MM.1S (cell line): ENCODE measurements at regions not wholly inside any gene's neighbourhood (a gene's known extent, or its start where the extent isn't known, plus 50 kb on each side); places are given as distances from the start of the nearest gene placed in this dataset.

ENCODE experiments used
- DNase-seq: peaks from one replicate; pipeline ENCODE4 v3.0.0-alpha.2; 2015
- H2AFZ ChIP-seq: fragments of 300-600 bp; sonication (generic); 2 replicates; pipeline ENCODE4 v1.6.0; 2016; ENCODE audit warnings: antibody characterized with exemption, low read length
- H3F3A ChIP-seq: fragments of 300-600 bp; sonication (generic); 2 replicates; pipeline ENCODE4 v1.6.1; 2016; ENCODE audit warnings: mild to moderate bottlenecking, antibody characterized with exemption, low read length, moderate library complexity, mixed read lengths; ENCODE audit not compliant: insufficient read depth
- H3K27ac ChIP-seq: fragments of 300-600 bp; sonication (generic); 2 replicates; pipeline ENCODE4 v1.5.1; 2016; ENCODE audit warnings: mild to moderate bottlenecking, low read length
- H3K27me3 ChIP-seq: fragments of 300-600 bp; sonication (generic); replicated peaks from 2 replicates; pipeline ENCODE4 v1.6.0; 2016; ENCODE audit warnings: low read length; ENCODE audit not compliant: insufficient read depth
- H3K36me3 ChIP-seq: fragments of 300-600 bp; sonication (generic); replicated peaks from 2 replicates; pipeline ENCODE4 v1.6.1; 2016; ENCODE audit warnings: mild to moderate bottlenecking, low read length, mixed read lengths; ENCODE audit not compliant: insufficient read depth
- H3K4me1 ChIP-seq: fragments of 300-600 bp; sonication (generic); 2 replicates; pipeline ENCODE4 v1.6.1; 2016; ENCODE audit warnings: low read length, mixed read lengths
- H3K4me2 ChIP-seq: fragments of 300-600 bp; sonication (generic); 2 replicates; pipeline ENCODE4 v1.6.0; 2016; ENCODE audit warnings: low read depth, low read length
- H3K4me3 ChIP-seq: fragments of 300-600 bp; sonication (generic); 2 replicates; pipeline ENCODE4 v1.5.1; 2016; ENCODE audit warnings: low read length, mixed read lengths
- H3K79me2 ChIP-seq: fragments of 300-600 bp; sonication (generic); 2 replicates; pipeline ENCODE4 v1.6.1; 2016; ENCODE audit warnings: mixed run types, low read length, mixed read lengths
- H3K9ac ChIP-seq: fragments of 300-600 bp; sonication (generic); 2 replicates; pipeline ENCODE4 v1.6.1; 2016; ENCODE audit warnings: low read length, mixed read lengths
- H3K9me2 ChIP-seq: fragments of 300-600 bp; sonication (generic); replicated peaks from 2 replicates; pipeline ENCODE4 v1.6.1; 2016; ENCODE audit warnings: mild to moderate bottlenecking, low read length, mixed read lengths; ENCODE audit not compliant: insufficient read depth
- H3K9me3 ChIP-seq: fragments of 300-600 bp; sonication (generic); replicated peaks from 2 replicates; pipeline ENCODE4 v1.6.1; 2016; ENCODE audit warnings: mild to moderate bottlenecking, low read length, mixed read lengths; ENCODE audit not compliant: insufficient read depth
- H4K20me1 ChIP-seq: fragments of 300-600 bp; sonication (generic); 2 replicates; pipeline ENCODE4 v1.6.1; 2016; ENCODE audit warnings: mild to moderate bottlenecking, low read length, moderate library complexity, mixed read lengths; ENCODE audit not compliant: insufficient read depth
- CTCF ChIP-seq: fragments of 300-600 bp; sonication (generic); IDR thresholded peaks from 2 replicates; pipeline ENCODE4 v1.5.1; 2016; ENCODE audit warnings: antibody characterized with exemption, low read length, mixed read lengths
- EZH2 ChIP-seq: fragments of 300-600 bp; sonication (generic); optimal IDR thresholded peaks from 2 replicates; pipeline ENCODE3; 2017; ENCODE audit warnings: low read depth, mild to moderate bottlenecking, antibody characterized with exemption, low read length, mixed read lengths
- EZH2phosphoT487 ChIP-seq: fragments of 300-600 bp; sonication (generic); IDR thresholded peaks from 2 replicates; pipeline ENCODE4 v1.6.1; 2018; ENCODE audit warnings: antibody characterized with exemption, low read length

GRCh38 chr4:32778025-32778424, 2057.9 kb downstream of the PCDH7 start:
- no peak for TF ChIP-seq CTCF
- no peak for TF ChIP-seq EZH2phosphoT487
- TF ChIP-seq EZH2 = no peak
- no peak for DNase-seq
- Histone ChIP-seq H3K9me3 (no peaks in the 10 kb centered on the region), H3K4me3 (no peak overlapping the region), H3K36me3 (no peaks in the 10 kb centered on the region), H3K9ac (no peak overlapping the region), H3K27ac (no peak overlapping the region), H3K4me2 (no peak overlapping the region), H2AFZ (no peak overlapping the region), H4K20me1 (no peaks in the 10 kb centered on the region), H3K4me1 (no peaks in the 10 kb centered on the region), H3K79me2 (no peaks in the 10 kb centered on the region), H3K27me3 (no peaks in the 10 kb centered on the region), H3K9me2 (no peaks in the 10 kb centered on the region), H3F3A (no peaks in the 10 kb centered on the region)

GRCh38 chr4:32778938-32779337, 2058.8 kb downstream of the PCDH7 start:
- TF ChIP-seq EZH2phosphoT487 (no peak), EZH2 (no peak)
- no peak overlapping the region for H3K4me2 ChIP-seq
- no peak overlapping the region for H3K9ac ChIP-seq
- H3K4me1 ChIP-seq = no peaks in the 10 kb centered on the region
- no peak overlapping the region for H2AFZ ChIP-seq
- no peaks in the 10 kb centered on the region for H3K27me3 ChIP-seq
- no peaks in the 10 kb centered on the region for H3F3A ChIP-seq
- DNase-seq = no peak
- no peak overlapping the region for H3K27ac ChIP-seq
- H3K36me3 ChIP-seq = no peaks in the 10 kb centered on the region
- H3K4me3 ChIP-seq = no peak overlapping the region
- no peaks in the 10 kb centered on the region for H4K20me1 ChIP-seq
- no peaks in the 10 kb centered on the region for H3K9me3 ChIP-seq
- H3K79me2 ChIP-seq = no peaks in the 10 kb centered on the region
- H3K9me2 ChIP-seq = no peaks in the 10 kb centered on the region

- Histone ChIP-seq H3K4me3 (no peak overlapping the region), H3K9me3 (no peaks in the 10 kb centered on the region; the same call in 1 of the 2 replicates)
- no peak for TF ChIP-seq EZH2phosphoT487
- no peak for TF ChIP-seq CTCF
- TF ChIP-seq EZH2 = no peak
These were observed 2068.9 kb downstream of the PCDH7 start for GRCh38 chr4:32789026-32789608.

GRCh38 chr4:32790803-32791202, 2070.6 kb downstream of the PCDH7 start:
- Histone ChIP-seq H3K4me2 (no peak overlapping the region), H3K9ac (no peak overlapping the region), H3K4me1 (no peaks in the 10 kb centered on the region), H3K9me3 (no peaks in the 10 kb centered on the region; the same call in 1 of the 2 replicates), H4K20me1 (no peaks in the 10 kb centered on the region), H3K9me2 (no peaks in the 10 kb centered on the region), H3K27me3 (no peaks in the 10 kb centered on the region), H3F3A (no peaks in the 10 kb centered on the region), H3K4me3 (no peak overlapping the region), H3K27ac (no peak overlapping the region), H2AFZ (no peak overlapping the region), H3K36me3 (no peaks in the 10 kb centered on the region), H3K79me2 (no peaks in the 10 kb centered on the region)
- TF ChIP-seq EZH2phosphoT487 = no peak
- no peak for TF ChIP-seq EZH2
- no peak for TF ChIP-seq CTCF
- no peak for DNase-seq

More at GRCh38 chr4:32789026-32789608, 2068.9 kb downstream of the PCDH7 start:
- Histone ChIP-seq H3K9me2 (no peaks in the 10 kb centered on the region), H4K20me1 (no peaks in the 10 kb centered on the region), H3K27me3 (no peaks in the 10 kb centered on the region), H3K4me2 (no peak overlapping the region), H2AFZ (no peak overlapping the region), H3F3A (no peaks in the 10 kb centered on the region), H3K9ac (no peak overlapping the region), H3K36me3 (no peaks in the 10 kb centered on the region), H3K4me1 (no peaks in the 10 kb centered on the region), H3K27ac (no peak overlapping the region), H3K79me2 (no peaks in the 10 kb centered on the region)
- no peak for DNase-seq
